SK-N-DZ (cell line): ENCODE measurements at regions not wholly inside any gene's neighbourhood (a gene's known extent, or its start where the extent isn't known, plus 50 kb on each side); places are given as distances from the start of the nearest gene placed in this dataset.

Experiments
- DNase-seq: peaks from one replicate; pipeline ENCODE4 v3.0.0-alpha.2; 2015; ENCODE audit warnings: low spot score

DNA sequence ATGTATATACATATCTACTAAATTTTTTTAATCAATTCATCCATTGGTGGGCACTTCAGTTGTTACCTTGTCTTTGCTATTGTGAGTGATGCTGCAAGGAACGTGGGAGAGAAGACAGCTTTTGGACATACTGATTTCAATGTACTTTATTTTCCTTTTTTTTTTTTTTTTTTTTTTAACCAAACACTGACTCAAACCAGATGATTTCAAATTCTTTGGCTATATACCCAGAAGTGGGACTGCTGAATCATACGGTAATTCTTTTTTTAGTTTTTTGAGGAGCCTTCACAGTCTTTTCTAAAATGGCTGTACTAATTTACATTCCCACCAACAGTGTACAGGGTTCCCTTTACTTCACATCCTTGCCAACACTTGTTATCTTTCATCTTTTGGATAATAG is 204.7 kb downstream of the INSIG2 start:
- DNase-seq = no peak

GRCh38 chr2:118291251-118291880 is 203.1 kb downstream of the INSIG2 start:
- no peak for DNase-seq

GRCh38 chr2:118290411-118291250 is 202.4 kb downstream of the INSIG2 start:
- DNase-seq = no peak

- DNase-seq = no peak
These were observed 190.7 kb downstream of the INSIG2 start for GRCh38 chr2:118279005-118279404.

DNA sequence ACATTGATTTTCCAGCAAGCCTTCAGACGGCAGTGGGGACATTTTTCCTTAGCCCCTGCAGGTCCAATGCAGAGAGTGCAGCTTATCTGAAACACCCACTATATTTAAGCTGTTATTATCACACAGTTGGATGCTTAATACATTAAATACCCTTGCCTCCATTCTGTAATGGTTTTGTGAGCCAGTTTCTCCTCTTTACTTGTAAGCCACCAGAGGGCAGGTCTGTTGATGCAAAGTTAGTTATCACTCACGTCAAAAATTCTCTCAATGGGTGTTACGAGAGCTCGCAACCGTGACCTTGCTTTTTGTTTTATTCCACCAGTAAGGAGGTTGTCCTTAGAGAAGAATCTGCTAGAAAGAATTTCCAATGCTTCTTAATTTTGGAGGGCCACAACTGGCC is 189.8 kb downstream of the INSIG2 start:
- no peak for DNase-seq

DNA sequence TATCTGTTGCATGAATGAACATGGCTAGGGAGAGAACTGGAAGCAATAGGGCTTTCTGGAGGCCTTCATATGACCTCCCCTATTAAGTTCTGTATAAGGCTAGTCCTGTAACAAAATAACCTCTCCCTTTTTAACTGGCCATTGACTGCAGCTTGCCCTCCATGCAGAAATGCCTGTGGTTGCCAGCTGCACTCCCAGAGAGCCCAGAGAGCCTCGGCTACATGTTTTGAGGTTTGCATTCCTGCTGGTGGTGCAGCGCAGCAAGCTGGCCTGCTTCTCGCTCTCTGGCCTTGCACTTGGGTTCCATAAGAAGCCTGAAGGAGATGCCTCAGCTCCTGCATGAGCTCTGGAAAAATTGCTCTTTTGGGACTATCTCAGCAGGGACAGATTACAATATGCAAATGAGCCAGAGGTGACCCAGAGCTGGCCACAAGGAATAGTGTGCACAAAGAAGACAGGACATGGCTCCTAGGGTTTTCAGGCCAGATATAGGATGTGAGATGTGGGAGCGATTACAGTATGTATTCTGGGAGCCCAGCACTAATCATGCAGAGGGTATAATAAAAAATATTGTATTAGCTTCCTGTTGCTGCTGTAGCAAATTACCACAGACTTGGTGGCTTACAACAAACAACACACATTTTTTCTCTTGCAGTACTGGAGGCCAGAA is 186.7 kb downstream of the INSIG2 start:
- no peak for DNase-seq

GRCh38 chr2:118272391-118272790 is 184.1 kb downstream of the INSIG2 start:
- no peak for DNase-seq

DNA sequence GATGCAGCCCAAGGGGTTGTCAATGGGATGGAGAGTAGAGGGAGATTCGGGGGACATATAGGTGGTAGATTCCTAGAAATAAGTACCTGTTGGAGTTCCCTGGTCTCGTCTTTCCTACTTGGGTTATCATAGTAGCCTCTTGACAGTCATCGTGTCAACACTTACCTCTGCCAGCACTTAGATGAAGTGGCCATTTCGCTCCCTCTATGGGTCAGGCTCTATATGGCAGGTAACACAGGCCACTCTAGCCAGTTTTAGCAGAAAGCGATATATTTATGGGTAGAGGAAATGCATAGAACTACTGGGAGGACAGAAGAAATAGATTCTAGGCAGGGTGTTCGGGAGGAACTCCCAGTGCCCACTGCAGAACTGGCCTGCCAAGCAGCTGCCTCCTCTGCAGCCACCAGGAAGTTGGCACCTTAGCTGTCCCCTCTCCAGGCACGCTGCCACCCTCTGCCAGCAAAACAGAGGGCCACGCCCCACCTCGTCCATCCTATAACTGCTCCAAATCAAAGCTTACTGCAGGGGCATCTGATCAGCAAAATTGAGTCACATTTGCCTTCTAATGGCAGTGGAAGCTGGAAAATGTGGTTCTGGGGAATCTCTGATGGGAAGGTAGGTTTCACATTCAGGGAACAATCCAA is 181.3 kb downstream of the INSIG2 start:
- no peak for DNase-seq

DNA sequence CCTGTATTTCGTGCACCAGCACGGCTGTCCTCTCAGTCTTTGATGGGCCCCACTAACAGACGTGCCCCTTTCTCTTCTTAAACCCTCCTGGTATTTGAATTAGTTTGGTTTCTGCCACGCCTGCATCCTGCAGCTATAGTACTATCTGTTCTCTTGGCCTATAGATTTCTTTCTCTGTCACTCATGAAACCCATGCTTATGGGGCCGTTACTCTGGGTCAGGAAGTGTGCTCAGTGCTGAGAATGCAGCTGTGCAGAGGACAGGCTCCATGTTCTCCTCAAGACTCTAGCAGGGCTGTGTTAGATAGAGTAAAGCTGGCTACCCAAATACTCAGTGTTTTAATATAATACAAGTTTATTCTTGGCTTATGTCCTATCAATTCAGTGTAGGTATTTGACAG is 180.0 kb downstream of the INSIG2 start:
- DNase-seq = no peak

- no peak for DNase-seq
These were observed 177.7 kb downstream of the INSIG2 start for GRCh38 chr2:118265873-118266455.

GRCh38 chr2:118264232-118264990 is 176.1 kb downstream of the INSIG2 start:
- DNase-seq = no peak

GRCh38 chr2:118257696-118258095 is 169.4 kb downstream of the INSIG2 start:
- no peak for DNase-seq

- DNase-seq = no peak
These were observed 167.6 kb downstream of the INSIG2 start for GRCh38 chr2:118255771-118256372.

GRCh38 chr2:118255301-118255700 is 167.0 kb downstream of the INSIG2 start:
- no peak for DNase-seq

DNA sequence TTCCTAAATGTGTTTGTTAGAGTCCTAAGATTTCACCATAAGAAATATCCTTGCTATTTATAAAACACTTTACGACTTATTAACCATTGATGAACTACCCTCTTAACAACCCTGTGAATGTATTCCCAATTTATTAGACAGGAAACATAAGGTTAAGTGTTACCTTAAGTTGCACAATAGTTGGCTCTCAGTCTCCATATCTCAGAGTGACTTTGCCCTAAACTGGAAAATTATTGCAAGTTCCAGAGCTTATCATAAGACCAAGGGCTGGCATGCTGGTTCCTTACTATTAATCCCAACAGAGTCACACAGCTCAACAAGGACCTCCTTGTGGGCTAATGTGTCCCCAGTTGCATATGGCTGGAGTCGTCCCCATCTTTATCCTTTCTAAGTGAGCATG is 165.8 kb downstream of the INSIG2 start:
- no peak for DNase-seq

DNA sequence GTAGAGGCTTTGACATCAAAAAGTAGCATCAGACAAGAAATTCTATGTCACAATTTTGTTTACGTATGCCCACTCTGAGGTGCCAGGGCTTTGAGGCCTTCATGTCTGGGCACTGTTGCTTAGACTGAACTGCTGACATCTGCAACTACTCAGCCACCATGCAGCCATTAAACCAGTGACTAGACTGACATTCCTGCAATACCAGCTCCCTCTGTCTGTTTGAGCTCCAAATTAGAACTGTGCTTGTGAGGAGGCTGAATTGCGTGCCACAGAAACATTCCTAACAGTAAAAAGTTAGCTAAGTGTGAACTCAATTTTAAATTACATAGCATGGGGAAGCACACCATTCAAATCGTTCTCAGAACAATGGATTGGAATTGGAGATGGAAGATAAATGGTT is 163.2 kb downstream of the INSIG2 start:
- no peak for DNase-seq

GRCh38 chr2:118250463-118250862 is 162.2 kb downstream of the INSIG2 start:
- no peak for DNase-seq

DNA sequence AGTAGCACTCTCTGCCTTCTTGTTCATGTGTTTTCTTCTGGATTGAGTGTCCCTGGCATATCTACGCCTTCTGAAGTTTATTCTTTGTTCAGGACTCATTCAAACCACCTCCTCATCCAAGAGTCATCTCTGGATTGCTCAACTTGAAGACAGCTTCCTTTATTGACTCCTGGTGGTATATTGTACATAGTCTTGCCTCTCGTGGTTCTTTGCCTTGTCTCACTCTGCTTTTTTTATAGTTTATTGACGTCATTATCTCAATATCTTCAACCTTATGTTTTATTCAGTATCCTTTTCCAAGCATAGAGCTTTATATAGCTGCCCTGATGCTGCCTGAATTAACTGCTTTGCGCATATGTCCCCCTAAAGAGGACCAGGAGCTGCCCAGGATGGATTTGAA is 161.7 kb downstream of the INSIG2 start:
- no peak for DNase-seq

GRCh38 chr2:118249531-118249930 is 161.3 kb downstream of the INSIG2 start:
- DNase-seq = no peak

DNA sequence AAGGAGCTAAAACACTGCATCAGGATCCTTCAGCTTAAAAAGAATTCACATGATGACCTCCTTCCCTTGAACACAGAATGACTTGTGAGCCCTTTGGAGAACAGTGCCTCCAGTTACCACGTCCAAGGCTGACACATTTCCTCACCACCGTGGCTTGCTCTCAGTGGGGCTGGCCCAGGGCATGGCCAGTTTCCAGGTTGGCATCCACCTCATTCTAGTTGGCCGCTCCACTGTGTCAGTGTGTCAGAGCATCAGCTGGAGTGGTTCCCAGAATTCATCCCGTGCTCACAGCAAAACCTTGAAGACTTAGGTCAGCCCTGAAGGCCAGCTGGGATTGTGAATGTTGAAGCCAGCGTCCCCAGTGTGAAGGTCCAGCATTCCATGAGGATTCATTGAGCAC is 158.5 kb downstream of the INSIG2 start:
- no peak for DNase-seq

DNA sequence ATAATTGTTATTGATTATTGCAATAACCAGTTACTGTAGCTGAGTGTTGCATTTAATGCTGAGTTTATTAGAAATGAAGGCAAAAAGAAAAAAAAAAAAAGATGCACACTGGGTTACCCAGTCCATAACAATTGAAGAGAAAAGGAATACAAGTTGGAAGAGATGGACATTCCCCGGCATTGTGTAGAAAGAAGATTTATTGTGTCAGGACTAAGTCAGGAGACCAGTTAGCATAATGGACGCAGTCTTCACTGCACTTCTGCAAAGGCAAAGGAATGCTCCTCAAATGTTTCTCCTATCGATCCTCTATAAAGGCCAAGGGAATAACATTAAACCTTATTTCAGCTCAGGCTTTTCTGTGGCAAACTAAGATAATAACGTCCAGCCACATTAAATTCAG is 157.8 kb downstream of the INSIG2 start:
- no peak for DNase-seq
